GM21528 (cell line): ENCODE measurements at regions not wholly inside any gene's neighbourhood (a gene's known extent, or its start where the extent isn't known, plus 50 kb on each side); places are given as distances from the start of the nearest gene placed in this dataset.
"Not testable (repeated sequence)": the region's sequence is repeated elsewhere in the genome, so short reads cannot be mapped to it uniquely, and the experiment has no call there.

Experiments used
- ATAC-seq: cut with Tn5 transposase; IDR thresholded peaks from one replicate; pipeline ENCODE4 v1.9.1; 2021; ENCODE audit warnings: mild to moderate bottlenecking, moderate library complexity; ENCODE audit not compliant: unreplicated experiment, low FRiP score

DNA sequence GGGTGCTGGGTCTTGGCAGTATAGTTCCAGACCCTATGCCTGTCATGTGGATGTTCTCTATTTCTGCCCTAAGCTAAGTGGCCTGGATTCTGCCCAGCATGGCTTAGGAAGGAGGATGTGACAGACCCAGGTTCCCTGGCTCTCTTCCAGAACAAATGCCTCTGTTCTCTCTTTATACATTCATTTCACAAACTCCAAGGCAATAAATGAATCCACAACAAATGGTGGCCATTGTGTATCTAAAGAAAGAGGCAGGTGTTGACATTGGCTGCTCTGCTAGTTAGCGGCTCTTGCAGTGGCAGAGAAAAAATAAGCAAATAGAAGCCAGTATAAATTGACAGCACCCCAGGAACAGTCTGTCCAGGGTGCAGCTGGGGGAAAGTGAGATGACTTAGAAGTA is 298.6 kb downstream of the SUCLG1 start:
- ATAC-seq = no peak

DNA sequence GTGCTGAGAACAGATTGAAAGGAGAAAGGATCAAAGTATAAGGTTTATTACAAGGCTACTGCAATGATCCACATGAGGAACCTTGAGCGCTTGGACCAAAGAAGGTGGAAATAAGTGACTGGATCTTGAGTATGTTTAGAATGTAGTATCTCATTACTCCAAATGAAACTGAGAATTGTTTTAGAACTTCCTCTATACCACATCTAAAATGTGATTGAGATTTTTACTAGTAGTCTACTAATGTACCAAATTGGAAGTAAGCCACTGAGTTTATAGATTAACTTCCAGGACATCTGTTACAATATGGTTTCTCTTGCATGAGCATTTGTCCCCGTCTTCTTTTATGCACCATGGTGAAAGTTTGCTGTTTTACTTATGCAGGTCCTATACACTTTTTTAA is 300.5 kb downstream of the SUCLG1 start:
- ATAC-seq = no peak

DNA sequence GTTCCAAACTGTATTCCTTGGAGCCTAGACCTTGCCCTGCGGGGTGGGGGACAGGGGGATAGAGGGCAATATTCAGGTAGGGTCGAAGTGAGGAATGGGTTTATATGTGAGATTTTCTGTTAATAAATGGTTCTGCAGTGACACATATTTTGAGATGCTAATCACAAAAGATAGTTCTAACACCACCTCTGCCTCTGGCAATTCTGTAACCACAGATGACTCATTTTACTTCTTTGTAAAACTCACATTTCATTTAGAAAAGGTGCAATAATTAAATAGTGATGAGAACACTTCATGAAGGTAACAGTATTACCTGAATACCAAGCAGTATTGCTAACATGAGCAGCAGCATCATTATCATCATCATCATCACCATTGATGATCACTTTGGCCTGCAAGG is 306.6 kb downstream of the SUCLG1 start:
- no peak for ATAC-seq

DNA sequence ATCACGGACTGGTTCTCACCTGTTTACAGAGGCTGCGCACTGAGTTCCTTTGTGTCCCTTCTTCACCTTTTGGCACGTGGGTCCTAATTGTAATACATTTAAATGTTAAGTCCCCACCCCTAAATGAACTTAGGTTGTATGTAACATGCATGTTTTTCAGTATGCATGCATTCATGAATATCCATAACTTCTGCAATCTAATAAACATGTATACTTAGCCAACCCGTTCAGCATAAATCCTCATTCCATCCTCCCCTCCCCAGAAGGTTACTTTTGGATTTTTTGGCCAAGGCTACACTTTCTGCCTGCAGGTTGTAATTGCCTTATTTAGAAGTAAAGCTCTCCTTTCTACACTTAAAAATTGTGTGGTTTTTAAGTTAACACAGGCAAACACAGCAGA is 314.7 kb downstream of the SUCLG1 start:
- no peak for ATAC-seq

DNA sequence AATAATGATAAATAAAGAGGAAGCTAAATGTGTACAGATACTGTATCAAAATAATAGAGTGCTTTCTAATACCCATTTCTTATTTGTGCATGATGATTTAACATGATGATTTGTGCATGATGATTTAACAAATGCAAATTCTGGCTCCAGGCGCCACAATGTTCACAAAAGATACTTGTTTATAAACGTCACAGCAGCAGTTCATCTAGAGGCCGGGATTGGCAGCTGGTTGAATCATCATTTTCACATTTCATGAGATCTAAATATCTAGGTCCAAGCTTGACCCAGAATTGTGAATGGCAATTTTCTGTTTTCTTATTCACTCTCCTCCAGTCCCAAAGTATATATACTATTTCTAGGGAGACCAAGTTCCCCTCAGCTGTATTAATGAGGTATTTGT is 322.0 kb downstream of the SUCLG1 start:
- no peak for ATAC-seq

DNA sequence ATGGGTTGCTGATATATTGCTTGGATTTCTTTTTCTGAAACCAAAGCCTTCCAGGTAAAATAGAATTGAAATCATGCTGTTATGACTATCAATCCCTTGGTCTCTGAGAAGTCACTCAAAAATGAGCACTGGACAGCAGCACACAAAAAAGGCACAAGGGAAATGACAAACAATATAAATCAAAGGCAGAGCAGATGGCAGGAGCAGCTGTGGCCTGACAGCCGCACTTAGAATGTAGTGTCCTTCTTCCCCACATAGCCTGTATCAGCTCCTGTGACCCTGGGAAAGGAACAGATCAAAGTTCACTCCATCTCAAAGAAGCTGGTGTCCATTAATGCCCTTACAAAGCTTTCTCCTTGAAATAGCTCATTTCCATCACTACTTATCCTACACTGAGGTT is 326.7 kb downstream of the SUCLG1 start:
- ATAC-seq = no peak

DNA sequence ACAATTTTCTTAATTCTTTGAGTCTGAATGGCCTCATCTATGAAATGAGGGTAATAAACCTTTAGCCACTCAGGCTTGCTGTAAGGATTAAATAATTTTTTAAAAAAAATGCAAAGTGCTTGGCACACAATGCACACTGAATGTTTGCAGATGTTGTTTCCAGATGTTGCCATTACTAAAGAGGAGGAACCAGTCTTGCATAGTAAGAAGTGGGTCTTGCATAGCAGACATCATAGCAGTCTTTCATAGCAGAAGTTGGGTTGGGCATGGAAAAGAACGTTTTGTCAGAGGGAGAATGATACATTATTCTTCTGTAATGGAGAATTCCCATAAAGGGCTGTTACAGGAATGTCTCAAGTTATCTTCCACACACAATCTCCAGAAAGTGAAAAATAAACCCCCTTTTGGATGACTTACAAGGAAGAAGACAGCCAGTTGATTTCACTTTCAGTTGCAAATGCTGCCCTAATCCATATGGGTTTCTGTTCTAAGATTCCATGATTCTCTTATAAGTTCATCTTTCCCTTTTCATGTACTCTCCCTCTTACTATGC is 327.7 kb downstream of the SUCLG1 start:
- ATAC-seq = no peak

DNA sequence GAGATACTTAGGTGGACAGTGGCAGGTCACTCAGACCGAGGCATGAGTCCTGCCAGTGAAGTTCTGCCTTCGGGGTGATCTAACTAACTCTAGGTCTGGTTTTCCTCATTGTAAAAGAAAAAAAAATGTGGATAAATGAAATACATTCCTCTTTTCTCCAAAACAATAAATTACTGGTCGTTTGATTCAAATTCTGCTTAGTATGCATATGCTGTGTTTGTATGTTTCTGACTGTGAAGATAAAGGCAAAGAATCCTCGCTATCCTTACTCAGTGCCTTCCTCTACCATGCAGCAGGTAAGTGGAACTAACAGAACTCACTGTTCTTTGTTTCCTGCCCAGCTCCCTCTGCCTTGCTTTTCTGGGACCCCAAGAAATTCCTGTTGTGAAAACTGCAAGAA is 330.1 kb downstream of the SUCLG1 start:
- ATAC-seq = no peak

DNA sequence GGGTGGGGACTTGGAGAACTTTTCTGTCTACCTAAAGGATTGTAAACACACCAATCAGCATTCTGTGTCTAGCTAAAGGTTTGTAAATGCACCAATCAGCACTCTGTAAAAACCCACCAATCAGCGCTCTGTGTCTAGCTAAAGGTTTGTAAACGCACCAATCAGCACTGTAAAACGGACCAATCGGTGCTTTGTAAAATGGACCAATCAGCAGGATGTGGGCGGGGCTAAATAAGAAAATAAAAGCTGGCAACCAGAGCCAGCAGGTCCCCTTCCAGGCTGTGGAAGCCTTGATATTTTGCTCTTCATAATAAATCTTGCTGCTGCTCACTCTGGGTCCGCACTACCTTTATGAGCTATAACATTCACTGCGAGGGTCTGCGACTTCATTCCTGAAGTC is 331.3 kb downstream of the SUCLG1 start:
- not testable (repeated sequence) for ATAC-seq

DNA sequence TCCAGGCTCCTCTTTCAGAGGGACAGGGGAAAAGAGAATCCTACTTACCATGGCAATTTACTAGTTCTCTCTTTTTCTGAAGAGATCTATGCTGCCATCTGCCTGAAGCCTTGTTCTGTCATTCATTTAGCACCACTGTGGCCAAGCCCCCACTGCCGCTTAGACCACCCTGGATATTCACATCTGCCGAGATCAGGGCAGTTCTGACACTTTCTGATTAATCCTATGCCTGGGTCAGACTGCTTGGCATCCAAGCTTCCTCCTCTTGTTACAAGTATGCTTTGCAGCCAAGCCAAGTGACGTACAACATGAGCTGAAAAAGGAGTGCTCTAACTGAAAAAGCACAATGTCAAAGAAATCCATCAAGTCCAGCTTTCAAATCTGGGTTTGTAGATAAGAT is 332.6 kb downstream of the SUCLG1 start:
- ATAC-seq = no peak

DNA sequence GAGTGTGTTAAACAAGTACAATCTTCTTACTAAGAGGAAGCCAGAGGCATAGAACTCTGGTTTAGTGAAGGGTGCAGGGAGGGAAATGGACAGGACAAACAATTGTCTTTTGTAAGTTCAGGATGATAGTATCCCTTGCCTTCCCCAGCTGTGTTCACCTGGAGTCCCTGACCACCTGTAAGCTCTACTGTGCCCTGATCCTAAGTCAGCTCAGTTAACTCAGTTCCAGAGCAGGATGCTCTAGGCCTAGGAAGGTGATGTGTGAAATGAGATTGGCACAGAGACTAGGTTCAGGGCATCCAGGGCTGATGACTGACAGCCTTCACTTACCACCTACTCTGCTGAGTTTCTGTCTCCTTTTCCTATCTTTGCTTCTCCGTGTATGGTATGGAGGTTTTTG is 333.0 kb downstream of the SUCLG1 start:
- no peak for ATAC-seq

DNA sequence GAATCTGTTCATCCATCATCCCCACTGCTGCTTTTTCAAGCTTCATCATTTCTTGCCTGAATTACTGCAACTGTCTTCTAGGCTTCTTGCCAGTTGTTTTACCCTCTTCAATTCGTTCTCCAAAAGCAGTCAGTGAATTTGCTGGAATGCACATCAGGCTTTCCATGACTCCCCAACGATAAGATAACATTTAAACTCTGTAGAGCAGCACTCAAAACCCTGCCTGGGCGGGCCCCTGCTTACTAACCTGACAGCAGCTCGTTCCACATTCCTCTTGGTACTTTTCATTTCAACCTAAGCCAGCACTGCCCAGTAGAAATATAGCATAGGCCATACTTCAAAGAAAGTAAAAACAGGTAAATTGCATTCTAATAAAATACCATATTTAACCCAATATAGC is 342.9 kb downstream of the SUCLG1 start:
- no peak for ATAC-seq

DNA sequence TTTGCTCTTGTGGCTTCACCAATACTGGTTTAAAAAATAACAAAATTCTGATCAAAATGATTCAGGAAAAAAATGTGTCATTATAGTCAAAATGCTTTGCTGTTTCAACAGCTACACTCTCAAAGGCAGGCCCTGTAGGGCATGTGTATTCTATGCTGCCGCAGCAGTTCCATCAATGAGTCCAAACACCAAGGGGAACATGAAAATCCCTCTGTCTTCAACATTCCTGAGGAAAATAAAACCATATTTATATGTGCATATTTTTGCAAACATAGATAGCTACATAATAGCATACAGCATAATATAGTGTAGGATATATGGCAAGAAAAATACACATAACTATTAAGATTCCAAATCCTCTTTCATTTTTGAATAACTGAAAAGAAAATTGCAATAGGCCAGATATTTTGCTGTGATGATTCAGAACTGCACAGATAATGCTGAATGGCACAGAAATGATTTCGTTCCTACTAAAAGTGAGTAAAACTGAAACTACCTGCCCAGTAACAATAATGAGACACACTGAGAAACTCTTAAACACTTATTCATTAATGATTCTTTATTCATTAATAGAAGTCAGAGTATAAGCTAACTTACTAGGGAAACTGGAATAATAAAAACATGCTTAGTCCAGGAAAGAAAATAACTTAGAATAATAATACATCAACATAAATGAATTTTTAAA is 343.8 kb downstream of the SUCLG1 start:
- ATAC-seq = peak; percentile 97

DNA sequence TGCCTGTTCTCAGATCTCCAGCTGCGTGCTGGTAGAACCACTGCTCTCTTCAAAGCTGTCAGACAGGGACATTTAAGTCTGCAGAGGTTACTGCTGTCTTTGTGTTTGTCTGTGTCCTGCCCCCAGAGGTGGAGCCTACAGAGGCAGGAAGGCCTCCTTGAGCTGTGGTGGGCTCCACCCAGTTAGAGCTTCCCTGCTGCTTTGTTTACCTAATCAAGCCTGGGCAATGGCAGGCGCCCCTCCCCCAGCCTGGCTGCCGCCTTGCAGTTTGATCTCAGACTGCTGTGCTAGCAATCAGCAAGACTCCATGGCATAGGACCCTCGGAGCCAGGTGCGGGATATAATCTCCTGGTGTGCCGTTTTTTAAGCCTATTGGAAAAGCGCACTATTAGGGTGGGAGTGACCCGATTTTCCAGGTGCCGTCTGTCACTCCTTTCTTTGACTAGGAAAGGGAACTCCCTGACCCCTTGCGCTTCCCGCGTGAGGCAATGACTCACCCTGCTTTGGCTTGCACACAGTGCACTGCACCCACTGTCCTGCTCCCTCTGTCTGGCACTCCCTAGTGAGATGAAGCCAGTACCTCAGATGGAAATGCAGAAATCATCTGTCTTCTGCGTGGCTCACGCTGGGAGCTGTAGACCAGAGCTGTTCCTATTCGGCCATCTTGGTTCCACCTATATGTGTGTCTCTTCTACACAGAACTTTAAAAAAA is 355.1 kb downstream of the SUCLG1 start:
- ATAC-seq = not testable (repeated sequence)

DNA sequence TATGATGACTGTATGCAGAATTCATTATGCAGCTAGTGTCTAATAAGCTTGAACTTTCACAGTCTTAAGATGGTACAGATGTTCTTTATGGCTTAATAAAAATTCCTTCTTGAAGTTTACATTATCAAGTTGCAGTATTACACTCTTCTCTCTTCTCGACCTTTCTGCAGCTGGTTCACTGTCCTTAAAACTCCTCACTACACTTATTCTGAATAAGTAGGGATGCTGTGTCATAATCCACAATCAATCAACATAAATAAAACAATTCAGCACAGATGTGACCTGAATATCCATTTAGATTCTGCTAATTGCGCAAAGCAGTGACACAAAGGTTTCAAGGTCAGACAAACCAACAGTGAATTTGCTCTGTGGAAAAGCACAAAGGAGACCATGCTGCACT is 356.8 kb downstream of the SUCLG1 start:
- no peak for ATAC-seq

DNA sequence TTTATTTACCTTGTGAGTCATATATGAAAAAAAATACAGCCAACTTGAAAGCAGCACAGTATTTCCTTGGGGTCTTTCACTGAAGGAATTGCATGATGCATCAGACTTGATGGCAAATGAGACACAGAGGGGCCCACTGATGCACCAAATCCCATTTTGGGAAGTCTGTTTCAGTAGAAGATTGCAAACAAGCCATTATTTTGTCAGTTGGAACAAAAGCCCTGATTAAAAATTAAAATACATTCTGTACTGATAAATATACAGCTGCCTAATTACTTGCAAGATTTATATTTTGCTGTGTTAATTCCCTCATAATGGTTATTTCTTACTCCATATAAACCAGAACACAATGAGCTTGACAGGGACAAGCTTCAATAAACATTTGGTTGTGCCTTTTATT is 370.4 kb downstream of the SUCLG1 start:
- ATAC-seq = no peak

DNA sequence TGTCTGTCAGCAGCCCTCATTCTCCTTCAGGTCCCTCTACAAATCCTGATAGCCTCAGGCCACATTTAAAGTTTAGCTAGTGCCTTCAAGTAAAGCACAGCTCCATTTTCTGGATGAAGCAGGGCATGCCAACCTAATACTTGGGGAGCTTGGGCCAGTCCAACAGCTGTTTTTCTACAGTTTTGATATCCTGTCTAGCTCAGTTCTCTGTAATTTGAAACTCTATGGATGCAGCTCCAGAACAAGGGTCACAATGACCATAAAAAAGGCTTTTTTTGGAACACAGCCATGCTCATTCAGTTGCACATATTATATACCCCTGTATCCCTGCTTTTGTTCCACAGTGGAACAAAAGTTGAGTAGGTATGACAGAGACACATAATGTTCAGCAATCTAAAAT is 373.5 kb downstream of the SUCLG1 start:
- ATAC-seq = no peak

DNA sequence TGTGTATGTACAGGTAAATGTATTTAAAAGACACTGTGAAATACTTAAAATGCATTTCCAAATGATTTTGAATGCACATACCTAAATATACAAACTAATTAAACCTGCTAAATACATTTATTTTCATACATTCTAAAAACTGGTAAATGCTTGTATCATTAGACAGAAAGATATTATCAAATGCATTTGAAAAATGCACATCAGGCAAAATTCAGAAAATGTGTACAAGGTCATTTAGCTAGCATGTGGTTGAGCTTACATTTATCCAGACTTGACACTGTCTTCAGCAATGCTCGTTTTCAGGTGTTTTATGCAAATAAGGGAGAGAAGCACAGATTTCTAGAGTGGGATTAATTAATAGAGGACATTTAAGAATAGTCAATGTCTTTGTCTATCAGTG is 374.2 kb downstream of the SUCLG1 start:
- no peak for ATAC-seq

DNA sequence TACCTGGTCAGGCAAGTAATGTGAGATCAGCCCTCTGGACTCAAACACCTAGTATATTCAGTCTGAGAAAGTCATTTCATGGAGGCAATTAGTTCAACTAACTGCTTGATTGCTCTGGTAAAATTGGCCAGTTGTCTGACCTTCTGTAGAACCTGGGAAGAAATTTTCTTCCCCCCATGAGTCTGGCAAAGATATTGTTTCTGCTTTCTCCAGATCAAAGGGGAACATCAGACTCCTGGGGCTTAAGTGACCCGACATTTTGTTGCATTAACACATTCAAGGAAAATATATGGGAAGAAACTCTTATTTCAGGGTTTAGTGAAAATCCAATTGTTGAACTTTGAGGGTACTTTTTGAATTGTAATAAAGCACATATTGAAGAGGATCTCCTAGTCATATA is 375.1 kb downstream of the SUCLG1 start:
- no peak for ATAC-seq

DNA sequence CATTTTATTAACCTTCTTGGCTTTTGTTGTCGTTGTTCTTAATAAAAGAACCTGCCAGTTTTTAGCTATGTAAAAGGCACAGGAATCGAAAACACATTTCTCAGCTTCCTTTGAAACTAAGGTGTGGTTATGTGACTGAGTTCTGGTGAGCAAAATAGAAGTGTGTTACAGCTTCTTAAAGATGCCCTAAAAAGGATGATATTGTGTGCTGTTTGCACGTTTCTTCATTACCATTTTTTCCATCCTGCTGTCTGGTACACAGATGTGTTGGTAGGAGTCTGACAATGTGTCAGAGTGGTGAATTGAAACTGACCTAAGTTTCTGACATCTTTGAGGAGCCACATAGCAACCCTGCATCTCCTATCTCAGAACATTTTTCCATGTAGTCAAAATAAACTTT is 380.6 kb downstream of the SUCLG1 start:
- no peak for ATAC-seq

DNA sequence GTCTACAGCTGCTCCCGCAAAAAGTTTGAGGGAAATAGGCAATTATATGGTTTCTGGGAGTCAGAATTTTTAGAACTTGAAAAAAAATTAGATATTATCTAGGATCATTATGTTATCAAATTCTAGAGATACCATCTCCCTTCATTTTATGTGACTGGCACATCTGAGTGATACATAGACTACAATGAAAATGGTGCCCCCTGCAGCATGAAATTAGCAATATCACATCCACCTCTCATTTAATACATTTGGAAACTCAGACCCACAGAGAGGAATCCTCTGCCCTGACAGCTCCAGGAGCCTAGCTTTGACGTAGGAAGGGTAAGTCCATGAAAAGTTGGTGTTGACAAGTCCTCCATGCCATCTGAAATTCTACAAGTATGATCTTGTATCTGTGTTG is 381.6 kb downstream of the SUCLG1 start:
- ATAC-seq = peak; percentile 54

DNA sequence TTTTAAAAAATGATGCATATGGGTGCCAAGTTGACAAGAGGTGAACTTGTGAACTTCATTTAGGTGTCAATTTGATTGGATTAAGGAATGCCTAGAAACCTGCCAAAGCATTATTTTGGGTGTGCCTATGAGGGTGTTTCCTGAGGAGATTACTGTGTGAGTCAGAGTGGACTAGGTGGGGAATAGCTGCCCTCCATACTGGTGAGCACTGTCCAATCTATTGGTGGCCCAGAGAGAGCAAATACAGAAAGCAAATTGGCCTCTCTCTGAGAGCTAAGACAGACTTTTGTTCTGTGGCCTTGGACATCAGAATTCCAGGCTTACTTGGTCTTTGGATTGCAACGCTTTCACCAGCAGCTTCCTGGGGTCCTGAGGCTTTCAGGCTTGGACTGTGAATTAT is 388.0 kb downstream of the SUCLG1 start:
- no peak for ATAC-seq
